ENCODE measurements at regions not wholly inside any gene's neighbourhood (a gene's known extent, or its start where the extent isn't known, plus 50 kb on each side); places are given as distances from the start of the nearest gene placed in this dataset.

DNA sequence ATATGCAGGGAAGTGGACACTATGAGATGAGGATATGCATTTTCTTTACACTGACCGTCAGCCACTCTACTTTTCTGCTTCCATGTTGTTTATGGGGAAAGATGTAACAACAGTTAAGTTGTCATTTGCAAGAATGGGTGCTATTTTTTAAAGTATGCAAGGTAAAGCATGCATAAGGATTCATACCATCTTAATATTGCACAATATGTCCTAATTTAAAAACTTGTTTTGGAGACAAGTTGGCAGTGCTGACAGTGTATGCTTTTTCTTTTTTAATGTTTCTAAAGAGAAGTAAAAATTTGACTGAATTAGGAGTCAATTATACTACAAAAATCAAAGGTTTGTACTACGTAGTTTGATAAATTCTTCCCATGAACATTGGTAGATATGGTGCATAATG is 435.4 kb downstream of the MMUT start:
- TF ChIP-seq POLR2A (IDR thresholded peaks at IDR 0.05; ENCODE audit: extremely low read depth, insufficient read length): no peak
- TF ChIP-seq, protein P1, sequence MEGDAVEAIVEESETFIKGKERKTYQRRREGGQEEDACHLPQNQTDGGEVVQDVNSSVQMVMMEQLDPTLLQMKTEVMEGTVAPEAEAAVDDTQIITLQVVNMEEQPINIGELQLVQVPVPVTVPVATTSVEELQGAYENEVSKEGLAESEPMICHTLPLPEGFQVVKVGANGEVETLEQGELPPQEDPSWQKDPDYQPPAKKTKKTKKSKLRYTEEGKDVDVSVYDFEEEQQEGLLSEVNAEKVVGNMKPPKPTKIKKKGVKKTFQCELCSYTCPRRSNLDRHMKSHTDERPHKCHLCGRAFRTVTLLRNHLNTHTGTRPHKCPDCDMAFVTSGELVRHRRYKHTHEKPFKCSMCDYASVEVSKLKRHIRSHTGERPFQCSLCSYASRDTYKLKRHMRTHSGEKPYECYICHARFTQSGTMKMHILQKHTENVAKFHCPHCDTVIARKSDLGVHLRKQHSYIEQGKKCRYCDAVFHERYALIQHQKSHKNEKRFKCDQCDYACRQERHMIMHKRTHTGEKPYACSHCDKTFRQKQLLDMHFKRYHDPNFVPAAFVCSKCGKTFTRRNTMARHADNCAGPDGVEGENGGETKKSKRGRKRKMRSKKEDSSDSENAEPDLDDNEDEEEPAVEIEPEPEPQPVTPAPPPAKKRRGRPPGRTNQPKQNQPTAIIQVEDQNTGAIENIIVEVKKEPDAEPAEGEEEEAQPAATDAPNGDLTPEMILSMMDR (IDR thresholded peaks at IDR 0.05; ENCODE audit: low read depth, low read length): no peak
- TF ChIP-seq, protein P2, sequence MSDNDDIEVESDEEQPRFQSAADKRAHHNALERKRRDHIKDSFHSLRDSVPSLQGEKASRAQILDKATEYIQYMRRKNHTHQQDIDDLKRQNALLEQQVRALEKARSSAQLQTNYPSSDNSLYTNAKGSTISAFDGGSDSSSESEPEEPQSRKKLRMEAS (IDR thresholded peaks at IDR 0.05; ENCODE audit: low read depth, low read length): no peak
- TF ChIP-seq MYC (IDR thresholded peaks at IDR 0.05; ENCODE audit: low read depth, low read length): no peak

Measured in NB4 (cell line).